ENCODE measurements at regions not wholly inside any gene's neighbourhood (a gene's known extent, or its start where the extent isn't known, plus 50 kb on each side); places are given as distances from the start of the nearest gene placed in this dataset.
"Not testable (repeated sequence)": the region's sequence is repeated elsewhere in the genome, so short reads cannot be mapped to it uniquely, and the experiment has no call there.

- no peak overlapping the region for H3K4me3 ChIP-seq (ENCODE audit: low read depth, poor library complexity, severe bottlenecking)
- WGBS, 2 donors: 89 to 90% methylated on average over 5 of the region's 5 CpGs
- DNase-seq (ENCODE audit: low spot score in 2 of 2): no peak
- intact Hi-C loops (cut with DNase I; ENCODE audit: low total_unique reads): no loop called here
- TF ChIP-seq CTCF (IDR thresholded peaks at IDR 0.05) (no peak), POLR2A (IDR thresholded peaks at IDR 0.05) (no peak)
Observed at GRCh38 chr7:39847227-39847626, 102.8 kb upstream of the CDK13 start.

GRCh38 chr7:39851466-39852045 lies 98.5 kb upstream of the CDK13 start:
- TF ChIP-seq POLR2A (IDR thresholded peaks at IDR 0.05) (no peak), CTCF (IDR thresholded peaks at IDR 0.05) (no peak)
- DNase-seq (ENCODE audit: low spot score in 2 of 2): no peak
- intact Hi-C loops (cut with DNase I; ENCODE audit: low total_unique reads): no loop called here
- 95% methylated on average over 2 of the region's 2 CpGs for WGBS, 2 donors
- no peak overlapping the region for H3K4me3 ChIP-seq (ENCODE audit: low read depth, poor library complexity, severe bottlenecking)

- WGBS, 2 donors: 14 to 20% methylated on average over 36 of the region's 36 CpGs
- DNase-seq (ENCODE audit: low spot score in 2 of 2); H3K4me3 ChIP-seq (ENCODE audit: low read depth, poor library complexity, severe bottlenecking); intact Hi-C loops (cut with DNase I; ENCODE audit: low total_unique reads): not testable (repeated sequence)
Observed at GRCh38 chr7:39854616-39855324, 95.3 kb upstream of the CDK13 start.

- no peak for DNase-seq (ENCODE audit: low spot score in 2 of 2)
- WGBS, 2 donors: 42 to 58% methylated on average over 1 of the region's 1 CpG
- H3K4me3 ChIP-seq (ENCODE audit: low read depth, poor library complexity, severe bottlenecking): no peak overlapping the region
- TF ChIP-seq CTCF (IDR thresholded peaks at IDR 0.05) (no peak), POLR2A (IDR thresholded peaks at IDR 0.05) (no peak)
- intact Hi-C loops (cut with DNase I; ENCODE audit: low total_unique reads): no loop called here
Observed at GRCh38 chr7:39855325-39855674, 94.8 kb upstream of the CDK13 start.

GRCh38 chr7:39863675-39864322 lies 86.3 kb upstream of the CDK13 start:
- H3K4me3 ChIP-seq (ENCODE audit: low read depth, poor library complexity, severe bottlenecking); DNase-seq (ENCODE audit: low spot score in 2 of 2); intact Hi-C loops (cut with DNase I; ENCODE audit: low total_unique reads): not testable (repeated sequence)
- WGBS, 2 donors: 90 to 95% methylated on average over 3 of the region's 3 CpGs

GRCh38 chr7:39869888-39870522 lies 80.1 kb upstream of the CDK13 start:
- intact Hi-C loops (cut with DNase I; ENCODE audit: low total_unique reads); DNase-seq (ENCODE audit: low spot score in 2 of 2); H3K4me3 ChIP-seq (ENCODE audit: low read depth, poor library complexity, severe bottlenecking): not testable (repeated sequence)
- 69 to 74% methylated on average over 5 of the region's 5 CpGs for WGBS, 2 donors

- 91 to 100% methylated on average over 4 of the region's 4 CpGs for WGBS, 2 donors
- H3K4me3 ChIP-seq (ENCODE audit: low read depth, poor library complexity, severe bottlenecking); intact Hi-C loops (cut with DNase I; ENCODE audit: low total_unique reads); DNase-seq (ENCODE audit: low spot score in 2 of 2): not testable (repeated sequence)
Observed at GRCh38 chr7:39871610-39872009, 78.4 kb upstream of the CDK13 start.
